ENCODE measurements at regions not wholly inside any gene's neighbourhood (a gene's known extent, or its start where the extent isn't known, plus 50 kb on each side); places are given as distances from the start of the nearest gene placed in this dataset.

GRCh38 chr2:137896467-137896866, 67.8 kb upstream of the HNMT start:
- Histone ChIP-seq H3K27me3 (ENCODE audit: control insufficient read depth in 4 of 4, insufficient read depth in 4 of 4, low read length in 3 of 4) (no peaks in the 10 kb centered on the region), H3K4me1 (ENCODE audit: control insufficient read depth in 4 of 4, insufficient read depth in 4 of 4, low read length in 3 of 4) (no peaks in the 10 kb centered on the region), H3K36me3 (ENCODE audit: control insufficient read depth in 4 of 4, insufficient read depth in 3 of 4, low read depth in 1 of 4, low read length in 3 of 4) (no peaks in the 10 kb centered on the region), H3K27ac (ENCODE audit: low read depth in 1 of 2, low read length in 2 of 2) (no peak overlapping the region), H3K9me3 (ENCODE audit: control insufficient read depth in 4 of 4, low read length in 3 of 4) (no peaks in the 10 kb centered on the region), H3K4me3 (ENCODE audit: low read depth in 1 of 3, low read length in 3 of 3) (no peak overlapping the region), H3K9ac (ENCODE audit: low read depth in 1 of 2, low read length in 2 of 2) (no peak overlapping the region)
- 74% methylated on average over 2 of the region's 2 CpGs for WGBS
- TF ChIP-seq, protein P1, sequence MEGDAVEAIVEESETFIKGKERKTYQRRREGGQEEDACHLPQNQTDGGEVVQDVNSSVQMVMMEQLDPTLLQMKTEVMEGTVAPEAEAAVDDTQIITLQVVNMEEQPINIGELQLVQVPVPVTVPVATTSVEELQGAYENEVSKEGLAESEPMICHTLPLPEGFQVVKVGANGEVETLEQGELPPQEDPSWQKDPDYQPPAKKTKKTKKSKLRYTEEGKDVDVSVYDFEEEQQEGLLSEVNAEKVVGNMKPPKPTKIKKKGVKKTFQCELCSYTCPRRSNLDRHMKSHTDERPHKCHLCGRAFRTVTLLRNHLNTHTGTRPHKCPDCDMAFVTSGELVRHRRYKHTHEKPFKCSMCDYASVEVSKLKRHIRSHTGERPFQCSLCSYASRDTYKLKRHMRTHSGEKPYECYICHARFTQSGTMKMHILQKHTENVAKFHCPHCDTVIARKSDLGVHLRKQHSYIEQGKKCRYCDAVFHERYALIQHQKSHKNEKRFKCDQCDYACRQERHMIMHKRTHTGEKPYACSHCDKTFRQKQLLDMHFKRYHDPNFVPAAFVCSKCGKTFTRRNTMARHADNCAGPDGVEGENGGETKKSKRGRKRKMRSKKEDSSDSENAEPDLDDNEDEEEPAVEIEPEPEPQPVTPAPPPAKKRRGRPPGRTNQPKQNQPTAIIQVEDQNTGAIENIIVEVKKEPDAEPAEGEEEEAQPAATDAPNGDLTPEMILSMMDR (IDR thresholded peaks at IDR 0.05; ENCODE audit: low read depth, low read length, missing input control): no peak
- TF ChIP-seq JUND (IDR thresholded peaks at IDR 0.05) (no peak), GABPA (IDR thresholded peaks at IDR 0.05 in 1 of 2, conservative IDR thresholded peaks at IDR 0.05 in 1 of 2) (no peak), FOXA1 (IDR thresholded peaks at IDR 0.05) (no peak), HNF4G (IDR thresholded peaks at IDR 0.05) (no peak), NR2F2 (IDR thresholded peaks at IDR 0.05) (no peak), HNF4A (conservative IDR thresholded peaks at IDR 0.05) (no peak), RXRA (IDR thresholded peaks at IDR 0.05) (no peak), YY1 (IDR thresholded peaks at IDR 0.05) (no peak), RAD21 (IDR thresholded peaks at IDR 0.05) (no peak), FOXA2 (IDR thresholded peaks at IDR 0.05) (no peak), TAF1 (conservative IDR thresholded peaks at IDR 0.05) (no peak), MAX (IDR thresholded peaks at IDR 0.05) (no peak), SP1 (IDR thresholded peaks at IDR 0.05) (no peak), EGR1 (IDR thresholded peaks at IDR 0.05; ENCODE audit: low read depth in 2 of 2) (no peak)
- TF ChIP-seq, protein P2, sequence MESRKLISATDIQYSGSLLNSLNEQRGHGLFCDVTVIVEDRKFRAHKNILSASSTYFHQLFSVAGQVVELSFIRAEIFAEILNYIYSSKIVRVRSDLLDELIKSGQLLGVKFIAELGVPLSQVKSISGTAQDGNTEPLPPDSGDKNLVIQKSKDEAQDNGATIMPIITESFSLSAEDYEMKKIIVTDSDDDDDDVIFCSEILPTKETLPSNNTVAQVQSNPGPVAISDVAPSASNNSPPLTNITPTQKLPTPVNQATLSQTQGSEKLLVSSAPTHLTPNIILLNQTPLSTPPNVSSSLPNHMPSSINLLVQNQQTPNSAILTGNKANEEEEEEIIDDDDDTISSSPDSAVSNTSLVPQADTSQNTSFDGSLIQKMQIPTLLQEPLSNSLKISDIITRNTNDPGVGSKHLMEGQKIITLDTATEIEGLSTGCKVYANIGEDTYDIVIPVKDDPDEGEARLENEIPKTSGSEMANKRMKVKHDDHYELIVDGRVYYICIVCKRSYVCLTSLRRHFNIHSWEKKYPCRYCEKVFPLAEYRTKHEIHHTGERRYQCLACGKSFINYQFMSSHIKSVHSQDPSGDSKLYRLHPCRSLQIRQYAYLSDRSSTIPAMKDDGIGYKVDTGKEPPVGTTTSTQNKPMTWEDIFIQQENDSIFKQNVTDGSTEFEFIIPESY (IDR thresholded peaks at IDR 0.05): no peak
- TF ChIP-seq, protein P3, sequence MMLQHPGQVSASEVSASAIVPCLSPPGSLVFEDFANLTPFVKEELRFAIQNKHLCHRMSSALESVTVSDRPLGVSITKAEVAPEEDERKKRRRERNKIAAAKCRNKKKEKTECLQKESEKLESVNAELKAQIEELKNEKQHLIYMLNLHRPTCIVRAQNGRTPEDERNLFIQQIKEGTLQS (IDR thresholded peaks at IDR 0.05): no peak
- DNase-seq (ENCODE audit: low spot score): no peak

GRCh38 chr2:137897082-137897481, 67.2 kb upstream of the HNMT start:
- no peak overlapping the region for H3K9ac ChIP-seq (ENCODE audit: low read depth in 1 of 2, low read length in 2 of 2)
- no peaks in the 10 kb centered on the region for H3K27me3 ChIP-seq (ENCODE audit: control insufficient read depth in 4 of 4, insufficient read depth in 4 of 4, low read length in 3 of 4)
- no peak overlapping the region for H3K27ac ChIP-seq (ENCODE audit: low read depth in 1 of 2, low read length in 2 of 2)
- H3K4me1 ChIP-seq (ENCODE audit: control insufficient read depth in 4 of 4, insufficient read depth in 4 of 4, low read length in 3 of 4): no peaks in the 10 kb centered on the region
- no peaks in the 10 kb centered on the region for H3K36me3 ChIP-seq (ENCODE audit: control insufficient read depth in 4 of 4, insufficient read depth in 3 of 4, low read depth in 1 of 4, low read length in 3 of 4)
- H3K9me3 ChIP-seq (ENCODE audit: control insufficient read depth in 4 of 4, low read length in 3 of 4): no peaks in the 10 kb centered on the region
- WGBS: 40% methylated on average over 1 of the region's 1 CpG
- no peak overlapping the region for H3K4me3 ChIP-seq (ENCODE audit: low read depth in 1 of 3, low read length in 3 of 3)
- no peak for DNase-seq (ENCODE audit: low spot score)
- no peak for TF ChIP-seq RXRA (IDR thresholded peaks at IDR 0.05)
- TF ChIP-seq JUND (IDR thresholded peaks at IDR 0.05): no peak
- TF ChIP-seq FOXA2 (IDR thresholded peaks at IDR 0.05): no peak
- TF ChIP-seq TAF1 (conservative IDR thresholded peaks at IDR 0.05): no peak
- TF ChIP-seq HNF4A (conservative IDR thresholded peaks at IDR 0.05): no peak
- TF ChIP-seq, protein P2 (IDR thresholded peaks at IDR 0.05): no peak
- TF ChIP-seq RAD21 (IDR thresholded peaks at IDR 0.05): no peak
- TF ChIP-seq YY1 (IDR thresholded peaks at IDR 0.05): no peak
- no peak for TF ChIP-seq REST (IDR thresholded peaks at IDR 0.05)
- TF ChIP-seq EGR1 (IDR thresholded peaks at IDR 0.05; ENCODE audit: low read depth in 2 of 2): no peak
- TF ChIP-seq HNF4G (IDR thresholded peaks at IDR 0.05): no peak
- no peak for TF ChIP-seq NR2F2 (IDR thresholded peaks at IDR 0.05)
- no peak for TF ChIP-seq GABPA (IDR thresholded peaks at IDR 0.05 in 1 of 2, conservative IDR thresholded peaks at IDR 0.05 in 1 of 2)
- no peak for TF ChIP-seq FOXA1 (IDR thresholded peaks at IDR 0.05)
- TF ChIP-seq, protein P1 (IDR thresholded peaks at IDR 0.05; ENCODE audit: low read depth, low read length, missing input control): no peak
- TF ChIP-seq, protein P3 (IDR thresholded peaks at IDR 0.05): no peak
- no peak for TF ChIP-seq SP1 (IDR thresholded peaks at IDR 0.05)
